ENCODE measurements at regions not wholly inside any gene's neighbourhood (a gene's known extent, or its start where the extent isn't known, plus 50 kb on each side); places are given as distances from the start of the nearest gene placed in this dataset.

GRCh38 chr2:176805345-176805744 lies 407.2 kb upstream of the HNRNPA3 start:
- DNase-seq (ENCODE audit: low read depth, low spot score) = no peak

GRCh38 chr2:176812246-176812775 lies 400.3 kb upstream of the HNRNPA3 start:
- no peak for DNase-seq (ENCODE audit: low read depth, low spot score)

GRCh38 chr2:176813156-176813555 lies 399.4 kb upstream of the HNRNPA3 start:
- no peak for DNase-seq (ENCODE audit: low read depth, low spot score)

- DNase-seq (ENCODE audit: low read depth, low spot score) = no peak
Observed at GRCh38 chr2:176813621-176814049, 399.0 kb upstream of the HNRNPA3 start.

- DNase-seq (ENCODE audit: low read depth, low spot score) = no peak
Observed at GRCh38 chr2:176814274-176814673, 398.3 kb upstream of the HNRNPA3 start.

- peak; percentile 19 for DNase-seq (ENCODE audit: low read depth, low spot score)
Observed at GRCh38 chr2:176814740-176815367, 397.7 kb upstream of the HNRNPA3 start.

GRCh38 chr2:176817061-176817565 lies 395.5 kb upstream of the HNRNPA3 start:
- no peak for DNase-seq (ENCODE audit: low read depth, low spot score)

GRCh38 chr2:176818076-176818475 lies 394.5 kb upstream of the HNRNPA3 start:
- DNase-seq (ENCODE audit: low read depth, low spot score) = no peak

GRCh38 chr2:176818617-176819016 lies 394.0 kb upstream of the HNRNPA3 start:
- no peak for DNase-seq (ENCODE audit: low read depth, low spot score)

- DNase-seq (ENCODE audit: low read depth, low spot score) = no peak
Observed at GRCh38 chr2:176819306-176819705, 393.3 kb upstream of the HNRNPA3 start.

- DNase-seq (ENCODE audit: low read depth, low spot score) = no peak
Observed at GRCh38 chr2:176820371-176820932, 392.1 kb upstream of the HNRNPA3 start.

- DNase-seq (ENCODE audit: low read depth, low spot score) = no peak
Observed at GRCh38 chr2:176821350-176821749, 391.2 kb upstream of the HNRNPA3 start.

GRCh38 chr2:176822060-176822459 lies 390.5 kb upstream of the HNRNPA3 start:
- DNase-seq (ENCODE audit: low read depth, low spot score) = no peak

- no peak for DNase-seq (ENCODE audit: low read depth, low spot score)
Observed at GRCh38 chr2:176826356-176826755, 386.2 kb upstream of the HNRNPA3 start.

GRCh38 chr2:176826984-176827668 lies 385.5 kb upstream of the HNRNPA3 start:
- no peak for DNase-seq (ENCODE audit: low read depth, low spot score)

GRCh38 chr2:176830362-176830761 lies 382.2 kb upstream of the HNRNPA3 start:
- DNase-seq (ENCODE audit: low read depth, low spot score) = no peak

- DNase-seq (ENCODE audit: low read depth, low spot score) = no peak
Observed at GRCh38 chr2:176832086-176832485, 380.5 kb upstream of the HNRNPA3 start.

GRCh38 chr2:176833671-176834070 lies 378.9 kb upstream of the HNRNPA3 start:
- no peak for DNase-seq (ENCODE audit: low read depth, low spot score)

- no peak for DNase-seq (ENCODE audit: low read depth, low spot score)
Observed at GRCh38 chr2:176834226-176834625, 378.4 kb upstream of the HNRNPA3 start.

- DNase-seq (ENCODE audit: low read depth, low spot score) = no peak
Observed at GRCh38 chr2:176843208-176843607, 369.4 kb upstream of the HNRNPA3 start.

GRCh38 chr2:176844461-176844860 lies 368.1 kb upstream of the HNRNPA3 start:
- DNase-seq (ENCODE audit: low read depth, low spot score) = no peak

GRCh38 chr2:176845718-176846117 lies 366.9 kb upstream of the HNRNPA3 start:
- DNase-seq (ENCODE audit: low read depth, low spot score) = no peak

- DNase-seq (ENCODE audit: low read depth, low spot score) = no peak
Observed at GRCh38 chr2:176847575-176847974, 365.0 kb upstream of the HNRNPA3 start.

Data from astrocyte of the hippocampus (primary cell).